ENCODE measurements at regions not wholly inside any gene's neighbourhood (a gene's known extent, or its start where the extent isn't known, plus 50 kb on each side); places are given as distances from the start of the nearest gene placed in this dataset.
"Not testable (repeated sequence)": the region's sequence is repeated elsewhere in the genome, so short reads cannot be mapped to it uniquely, and the experiment has no call there.

DNA sequence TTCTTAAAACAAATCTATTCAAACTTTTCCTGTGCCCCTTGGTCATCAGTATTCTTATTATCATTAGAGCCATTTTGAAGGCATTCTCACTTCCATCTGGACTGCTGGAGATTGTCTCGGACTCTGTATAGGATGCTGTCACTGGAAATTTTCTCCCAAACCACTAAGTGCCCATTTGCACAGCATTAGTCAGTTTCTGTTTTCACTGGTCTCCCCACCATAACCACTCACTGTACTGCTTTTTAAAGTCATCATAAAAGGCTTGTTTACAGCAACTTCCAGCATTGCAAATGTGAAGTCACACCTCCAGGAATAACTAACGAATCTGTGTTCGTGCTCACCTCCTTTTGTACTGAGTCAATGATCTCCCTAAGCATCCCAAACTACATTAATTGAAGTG is 150.9 kb upstream of the SERTAD2 start:
- Histone ChIP-seq H3K9me3 (ENCODE audit: control insufficient read depth, insufficient read depth, low read length) (no peaks in the 10 kb centered on the region), H3K4me1 (ENCODE audit: insufficient read depth, low read length) (no peaks in the 10 kb centered on the region), H3K9ac (ENCODE audit: low read depth, low read length) (no peak overlapping the region), H3K36me3 (ENCODE audit: insufficient read depth, low read length) (no peaks in the 10 kb centered on the region)

DNA sequence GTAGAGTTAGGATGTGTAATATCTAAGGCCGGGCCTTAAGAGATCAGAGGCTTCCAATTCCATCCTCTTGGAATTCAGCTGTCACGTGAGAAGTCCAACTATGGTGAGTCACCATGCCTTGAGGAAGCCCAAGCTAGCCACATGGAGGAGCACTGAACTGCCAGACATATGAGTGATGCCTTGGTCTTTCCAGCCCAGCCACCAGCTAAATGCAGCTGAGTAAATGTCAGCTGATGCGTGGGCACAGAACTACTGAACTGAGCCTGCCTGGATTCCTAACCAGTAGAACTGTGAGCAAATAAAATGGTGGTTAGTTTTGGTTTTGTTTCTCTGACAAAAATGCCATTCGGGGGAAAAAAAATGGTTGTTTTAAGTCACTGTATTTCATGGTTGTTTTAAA is 153.7 kb upstream of the SERTAD2 start:
- Histone ChIP-seq H3K9ac (ENCODE audit: low read depth, low read length) (no peak overlapping the region), H3K4me1 (ENCODE audit: insufficient read depth, low read length) (no peaks in the 10 kb centered on the region), H3K36me3 (ENCODE audit: insufficient read depth, low read length) (no peaks in the 10 kb centered on the region), H3K9me3 (ENCODE audit: control insufficient read depth, insufficient read depth, low read length) (no peaks in the 10 kb centered on the region)

DNA sequence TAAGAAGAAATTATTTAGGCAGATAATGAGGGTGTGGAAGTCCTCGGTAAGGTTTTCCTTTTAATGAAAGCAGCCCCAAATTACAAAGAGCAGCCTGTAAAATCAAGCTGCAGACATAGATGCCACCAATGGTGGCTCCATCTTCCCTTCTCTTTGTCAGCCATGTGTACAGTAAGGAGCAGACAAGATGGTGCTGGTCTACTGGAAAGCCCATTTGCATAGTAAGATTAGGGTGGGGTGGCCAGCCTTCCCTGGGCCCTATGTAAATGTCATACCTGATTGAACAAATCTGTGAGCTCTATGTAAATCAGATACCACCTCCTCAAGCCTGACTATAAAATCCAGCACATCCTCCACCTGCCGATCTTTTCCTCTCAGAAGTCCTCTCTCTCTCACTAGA is 154.4 kb upstream of the SERTAD2 start:
- no peaks in the 10 kb centered on the region for H3K9me3 ChIP-seq (ENCODE audit: control insufficient read depth, insufficient read depth, low read length)
- no peak overlapping the region for H3K9ac ChIP-seq (ENCODE audit: low read depth, low read length)
- no peaks in the 10 kb centered on the region for H3K36me3 ChIP-seq (ENCODE audit: insufficient read depth, low read length)
- no peaks in the 10 kb centered on the region for H3K4me1 ChIP-seq (ENCODE audit: insufficient read depth, low read length)

DNA sequence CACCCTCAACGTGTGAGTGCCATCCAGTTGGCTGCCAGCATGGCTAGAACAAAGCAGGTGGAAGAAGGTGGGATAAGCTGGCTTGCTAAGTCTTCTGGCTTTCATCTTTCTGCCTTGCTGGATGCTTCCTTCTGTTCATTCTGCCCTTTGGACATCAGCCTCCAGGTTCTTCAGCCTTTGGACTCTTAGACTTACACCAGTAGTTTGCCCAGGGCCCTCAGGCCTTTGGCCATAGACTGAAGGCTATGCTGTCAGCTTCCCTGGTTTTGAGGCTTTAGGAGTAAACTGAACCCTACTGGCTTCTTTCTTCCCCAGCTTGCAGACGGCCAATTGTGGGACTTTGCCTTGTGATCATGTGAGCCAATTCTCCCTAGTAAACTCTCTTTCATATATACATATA is 155.0 kb upstream of the SERTAD2 start:
- no peaks in the 10 kb centered on the region for H3K9me3 ChIP-seq (ENCODE audit: control insufficient read depth, insufficient read depth, low read length)
- H3K4me1 ChIP-seq (ENCODE audit: insufficient read depth, low read length), result no peaks in the 10 kb centered on the region
- H3K9ac ChIP-seq (ENCODE audit: low read depth, low read length), result no peak overlapping the region
- H3K36me3 ChIP-seq (ENCODE audit: insufficient read depth, low read length), result no peaks in the 10 kb centered on the region

DNA sequence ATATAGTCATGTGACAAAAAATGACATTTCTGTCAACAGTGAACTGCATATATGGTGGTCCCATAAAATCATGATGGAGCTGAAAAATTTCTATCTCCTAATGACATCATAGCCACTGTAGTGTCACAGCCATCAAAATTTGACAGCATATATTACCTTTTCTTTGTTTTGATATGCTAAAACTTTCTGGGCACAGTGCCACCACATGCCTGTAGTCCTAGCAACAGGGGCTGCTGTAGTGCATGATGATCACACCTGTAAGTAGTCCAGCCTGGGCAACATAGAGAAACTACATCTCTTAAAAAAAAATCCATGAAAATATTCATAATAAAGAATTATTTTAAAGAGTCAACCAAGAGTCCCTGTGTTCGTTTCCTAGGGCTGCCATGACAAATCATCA is 155.5 kb upstream of the SERTAD2 start:
- no peak overlapping the region for H3K9ac ChIP-seq (ENCODE audit: low read depth, low read length)
- H3K9me3 ChIP-seq (ENCODE audit: control insufficient read depth, insufficient read depth, low read length), result no peaks in the 10 kb centered on the region
- H3K4me1 ChIP-seq (ENCODE audit: insufficient read depth, low read length), result no peaks in the 10 kb centered on the region
- H3K36me3 ChIP-seq (ENCODE audit: insufficient read depth, low read length), result no peaks in the 10 kb centered on the region

DNA sequence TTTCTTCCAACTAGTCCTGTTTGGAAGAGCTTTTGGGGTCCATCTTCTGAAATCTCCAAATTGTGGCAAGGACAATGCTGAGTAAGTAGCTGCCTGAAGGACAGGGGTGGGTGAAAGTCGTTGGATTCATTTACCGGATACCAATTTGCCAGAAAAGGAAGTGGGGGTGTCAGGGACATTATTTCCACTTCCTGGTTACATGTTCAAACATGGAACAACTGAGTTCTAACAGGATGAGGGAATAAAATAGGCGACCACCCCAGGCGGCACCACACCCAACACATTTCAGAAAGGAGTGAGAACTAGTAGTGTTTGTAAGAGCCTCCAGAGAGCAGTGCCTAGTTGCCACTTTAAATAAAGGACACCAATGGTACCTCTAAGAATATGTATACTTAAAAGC is 158.6 kb upstream of the SERTAD2 start:
- H3K36me3 ChIP-seq (ENCODE audit: insufficient read depth, low read length), result no peaks in the 10 kb centered on the region
- no peaks in the 10 kb centered on the region for H3K4me1 ChIP-seq (ENCODE audit: insufficient read depth, low read length)

DNA sequence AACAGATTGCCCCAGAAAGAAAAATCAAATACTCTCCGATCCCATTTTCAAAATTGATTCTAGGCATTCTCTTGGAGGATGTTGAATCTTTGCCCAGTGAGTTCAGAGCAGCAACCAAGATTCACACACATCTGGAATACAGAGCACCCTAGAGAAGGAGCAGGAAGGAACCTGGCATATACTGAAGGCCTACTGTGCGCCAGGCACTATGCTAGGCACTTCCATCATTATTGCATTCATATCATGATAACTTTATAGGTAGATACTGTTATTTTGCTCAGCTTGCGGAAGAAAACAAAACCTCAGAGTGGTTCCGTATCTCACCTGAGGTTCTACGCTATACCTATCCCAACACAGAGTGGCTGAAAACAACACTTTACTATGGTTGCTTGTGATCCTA is 160.3 kb upstream of the SERTAD2 start:
- no peaks in the 10 kb centered on the region for H3K9me3 ChIP-seq (ENCODE audit: control insufficient read depth, insufficient read depth, low read length)
- no peak overlapping the region for H3K9ac ChIP-seq (ENCODE audit: low read depth, low read length)
- no peaks in the 10 kb centered on the region for H3K36me3 ChIP-seq (ENCODE audit: insufficient read depth, low read length)
- H3K4me1 ChIP-seq (ENCODE audit: insufficient read depth, low read length), result no peaks in the 10 kb centered on the region

More for the DNA sequence above, 158.6 kb upstream of the SERTAD2 start:
- no peak overlapping the region for H3K9ac ChIP-seq (ENCODE audit: low read depth, low read length)
- no peaks in the 10 kb centered on the region for H3K9me3 ChIP-seq (ENCODE audit: control insufficient read depth, insufficient read depth, low read length)

DNA sequence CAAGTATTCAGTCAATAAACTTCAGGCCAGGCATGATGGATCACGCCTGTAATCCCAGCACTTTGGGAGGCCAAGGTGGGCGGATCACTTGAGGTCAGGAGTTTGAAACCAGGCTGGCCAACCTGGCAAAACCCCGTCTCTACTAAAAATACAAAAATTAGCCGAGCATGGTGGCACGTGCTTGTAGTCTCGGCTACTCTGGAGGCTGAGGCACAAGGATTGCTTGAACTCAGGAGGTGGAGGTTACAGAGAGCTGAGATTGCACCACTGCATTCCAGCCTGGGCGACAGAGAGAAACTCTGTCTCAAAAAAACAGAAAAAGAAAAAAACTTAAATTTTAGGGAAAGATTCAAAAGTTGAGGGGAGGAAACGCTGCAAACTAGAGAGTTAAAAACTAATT is 162.8 kb upstream of the SERTAD2 start:
- H3K9me3 ChIP-seq (ENCODE audit: control insufficient read depth, insufficient read depth, low read length); H3K36me3 ChIP-seq (ENCODE audit: insufficient read depth, low read length); H3K9ac ChIP-seq (ENCODE audit: low read depth, low read length); H3K4me1 ChIP-seq (ENCODE audit: insufficient read depth, low read length): not testable (repeated sequence)

DNA sequence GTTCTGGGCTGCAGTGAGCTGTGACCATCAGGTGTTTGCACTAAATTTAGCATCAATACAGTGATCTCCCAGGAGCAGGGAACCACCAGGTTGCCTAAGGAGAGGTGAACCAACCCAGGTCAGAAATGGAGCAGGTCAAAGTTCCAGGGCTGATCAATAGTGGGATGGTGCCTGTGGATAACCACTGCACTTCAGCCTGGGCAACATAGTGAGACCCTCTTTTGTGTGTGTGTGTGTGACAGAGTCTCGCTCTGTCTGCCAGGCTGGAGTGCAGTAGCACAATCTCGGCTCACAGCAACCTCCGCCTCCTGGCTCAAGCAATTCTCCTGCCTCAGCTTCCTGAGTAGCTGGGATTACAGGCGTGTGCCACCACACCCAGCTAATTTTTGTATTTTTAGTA is 163.7 kb upstream of the SERTAD2 start:
- Histone ChIP-seq H3K36me3 (ENCODE audit: insufficient read depth, low read length) (no peaks in the 10 kb centered on the region), H3K4me1 (ENCODE audit: insufficient read depth, low read length) (no peaks in the 10 kb centered on the region)

DNA sequence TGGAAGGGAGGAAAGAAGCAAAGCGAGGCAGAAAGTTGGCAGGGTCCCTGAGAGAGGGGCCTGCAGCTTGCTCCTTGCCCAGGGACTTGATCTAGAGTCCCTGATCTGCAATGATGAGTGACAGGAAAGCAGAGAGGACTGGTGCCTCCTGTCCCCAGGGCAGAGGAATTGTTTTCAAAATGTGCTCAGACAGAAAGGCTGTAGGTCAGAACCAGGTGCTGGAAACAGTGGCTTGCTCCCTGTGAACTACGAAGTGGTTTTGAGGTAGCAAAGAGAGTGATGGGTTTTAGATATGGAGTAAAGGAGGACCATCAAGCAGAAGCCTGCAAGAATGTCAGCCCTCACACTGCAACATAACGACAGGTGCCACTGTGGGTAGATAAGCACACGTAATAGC is 164.9 kb upstream of the SERTAD2 start:
- Histone ChIP-seq H3K9me3 (ENCODE audit: control insufficient read depth, insufficient read depth, low read length) (no peaks in the 10 kb centered on the region), H3K4me1 (ENCODE audit: insufficient read depth, low read length) (peaks cover 8% of the 10 kb centered on the region), H3K9ac (ENCODE audit: low read depth, low read length) (no peak overlapping the region), H3K36me3 (ENCODE audit: insufficient read depth, low read length) (peaks cover 2% of the 10 kb centered on the region; the same call in 1 of the 2 replicates)

More for the DNA sequence above, 163.7 kb upstream of the SERTAD2 start:
- no peaks in the 10 kb centered on the region for H3K9me3 ChIP-seq (ENCODE audit: control insufficient read depth, insufficient read depth, low read length)
- H3K9ac ChIP-seq (ENCODE audit: low read depth, low read length), result no peak overlapping the region

DNA sequence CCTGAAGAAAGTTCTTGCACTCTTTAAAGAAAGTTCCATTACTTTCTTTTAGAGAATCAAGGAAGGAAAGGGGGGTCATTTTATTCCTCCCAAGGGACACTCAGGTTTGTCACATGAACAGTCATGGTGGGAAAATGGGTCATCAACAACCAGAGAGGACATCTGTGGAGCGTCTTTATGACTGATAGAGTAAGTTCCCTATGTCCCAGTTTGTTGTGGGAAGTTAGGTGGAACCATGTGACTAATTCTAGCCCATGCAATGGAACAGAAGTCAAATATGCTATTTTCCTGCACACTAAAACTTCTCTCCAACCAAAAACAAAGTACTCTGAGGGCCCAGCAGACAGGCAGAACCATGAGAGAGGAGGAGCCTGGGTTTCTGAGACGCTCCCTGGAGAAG is 165.6 kb upstream of the SERTAD2 start:
- no peaks in the 10 kb centered on the region for H3K9me3 ChIP-seq (ENCODE audit: control insufficient read depth, insufficient read depth, low read length)
- peaks cover 14% of the 10 kb centered on the region for H3K4me1 ChIP-seq (ENCODE audit: insufficient read depth, low read length)
- no peak overlapping the region; the same call in 1 of the 2 replicates for H3K9ac ChIP-seq (ENCODE audit: low read depth, low read length)
- peaks cover 2% of the 10 kb centered on the region; the same call in 1 of the 2 replicates for H3K36me3 ChIP-seq (ENCODE audit: insufficient read depth, low read length)

DNA sequence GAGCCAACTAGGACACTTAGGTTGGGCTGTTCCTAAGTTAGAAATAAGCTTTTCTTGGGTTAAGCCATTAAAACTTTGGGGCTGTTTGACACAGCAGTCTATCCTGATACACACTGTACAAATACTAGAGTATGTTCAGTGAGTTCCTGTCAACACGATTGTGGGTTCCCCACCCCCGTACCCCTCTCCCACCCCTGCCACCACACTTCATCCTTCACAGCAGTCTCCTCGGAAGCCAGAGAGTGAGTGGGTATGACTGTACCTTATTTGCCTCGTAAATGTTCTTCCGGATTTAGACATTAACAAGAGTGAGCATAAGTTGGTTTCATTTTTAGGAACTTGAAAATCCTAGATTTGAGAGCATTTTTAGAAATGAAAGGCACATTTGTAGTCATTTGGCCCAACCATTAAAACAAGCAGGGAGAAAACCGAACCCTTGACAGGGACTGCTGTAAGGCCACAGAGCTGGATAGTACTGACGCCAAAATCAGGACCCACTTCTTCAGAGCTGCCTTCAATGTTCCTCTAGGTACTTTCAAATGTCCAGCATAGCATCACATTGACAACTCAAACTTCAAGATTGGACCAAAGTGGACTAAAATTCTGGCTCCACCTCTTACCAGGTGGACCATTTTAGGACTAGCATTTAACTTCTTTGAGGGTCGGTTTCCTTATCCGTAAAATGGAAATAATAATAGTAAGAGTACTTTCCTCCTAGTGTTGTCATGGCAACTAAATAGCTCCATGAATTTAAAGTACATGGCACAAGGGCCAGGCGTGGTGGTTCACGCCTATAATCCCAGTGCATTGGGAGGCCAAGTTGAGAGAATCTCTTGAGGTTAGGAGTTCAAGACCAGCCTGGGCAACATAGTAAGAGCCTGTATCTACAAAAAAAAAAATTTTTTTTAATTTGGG is 166.3 kb upstream of the SERTAD2 start:
- H3K4me1 ChIP-seq (ENCODE audit: insufficient read depth, low read length), result peaks cover 19% of the 10 kb centered on the region
- peaks cover 2% of the 10 kb centered on the region; the same call in 1 of the 2 replicates for H3K36me3 ChIP-seq (ENCODE audit: insufficient read depth, low read length)
- H3K9ac ChIP-seq (ENCODE audit: low read depth, low read length), result no peak overlapping the region
- H3K9me3 ChIP-seq (ENCODE audit: control insufficient read depth, insufficient read depth, low read length), result no peaks in the 10 kb centered on the region

DNA sequence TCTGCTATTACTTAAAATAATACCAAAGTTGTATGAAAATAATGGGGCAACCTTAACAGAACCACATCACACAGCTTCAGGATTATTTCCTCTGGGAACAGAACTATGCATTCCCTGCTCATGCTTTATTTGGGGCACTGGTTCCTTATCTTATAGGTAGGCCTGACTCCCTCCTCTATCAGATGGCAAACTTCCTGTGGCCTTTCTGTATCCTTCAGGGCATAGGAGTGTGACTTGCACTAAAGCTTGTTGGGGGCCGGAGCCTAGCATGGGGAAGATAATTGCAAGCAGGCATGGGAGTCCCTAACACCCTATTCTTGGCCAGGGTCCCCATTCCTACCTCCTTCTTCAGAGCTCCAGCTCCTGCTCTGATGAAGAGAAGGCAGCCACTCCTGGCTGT is 167.2 kb upstream of the SERTAD2 start:
- no peaks in the 10 kb centered on the region for H3K9me3 ChIP-seq (ENCODE audit: control insufficient read depth, insufficient read depth, low read length)
- H3K4me1 ChIP-seq (ENCODE audit: insufficient read depth, low read length), result peaks cover 24% of the 10 kb centered on the region
- H3K36me3 ChIP-seq (ENCODE audit: insufficient read depth, low read length), result peaks cover 2% of the 10 kb centered on the region; the same call in 1 of the 2 replicates
- no peak overlapping the region for H3K9ac ChIP-seq (ENCODE audit: low read depth, low read length)

DNA sequence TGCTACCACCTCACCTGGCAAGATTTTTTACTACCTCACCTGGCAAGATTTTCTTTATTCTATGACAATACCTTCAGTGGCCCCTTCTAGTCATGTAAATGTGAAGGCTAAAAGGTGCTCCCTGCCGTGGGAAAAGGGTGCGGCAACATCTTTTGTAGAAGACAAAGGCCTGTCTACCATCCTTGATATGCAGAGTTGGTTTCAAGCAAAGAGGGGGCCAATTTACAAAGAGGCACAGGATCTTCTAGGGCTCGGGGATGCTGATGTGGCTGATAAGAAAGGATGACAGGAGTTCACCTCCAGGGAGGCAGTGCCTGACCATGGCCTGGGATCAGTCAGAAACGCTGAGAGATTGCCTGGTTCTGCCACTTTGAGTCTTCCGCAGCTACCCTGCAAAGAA is 165.4 kb upstream of the SLC1A4 start:
- Histone ChIP-seq H3K9ac (ENCODE audit: low read depth, low read length) (no peak overlapping the region), H3K4me1 (ENCODE audit: insufficient read depth, low read length) (peaks cover 33% of the 10 kb centered on the region), H3K36me3 (ENCODE audit: insufficient read depth, low read length) (peaks cover 2% of the 10 kb centered on the region; the same call in 1 of the 2 replicates), H3K9me3 (ENCODE audit: control insufficient read depth, insufficient read depth, low read length) (no peaks in the 10 kb centered on the region)

DNA sequence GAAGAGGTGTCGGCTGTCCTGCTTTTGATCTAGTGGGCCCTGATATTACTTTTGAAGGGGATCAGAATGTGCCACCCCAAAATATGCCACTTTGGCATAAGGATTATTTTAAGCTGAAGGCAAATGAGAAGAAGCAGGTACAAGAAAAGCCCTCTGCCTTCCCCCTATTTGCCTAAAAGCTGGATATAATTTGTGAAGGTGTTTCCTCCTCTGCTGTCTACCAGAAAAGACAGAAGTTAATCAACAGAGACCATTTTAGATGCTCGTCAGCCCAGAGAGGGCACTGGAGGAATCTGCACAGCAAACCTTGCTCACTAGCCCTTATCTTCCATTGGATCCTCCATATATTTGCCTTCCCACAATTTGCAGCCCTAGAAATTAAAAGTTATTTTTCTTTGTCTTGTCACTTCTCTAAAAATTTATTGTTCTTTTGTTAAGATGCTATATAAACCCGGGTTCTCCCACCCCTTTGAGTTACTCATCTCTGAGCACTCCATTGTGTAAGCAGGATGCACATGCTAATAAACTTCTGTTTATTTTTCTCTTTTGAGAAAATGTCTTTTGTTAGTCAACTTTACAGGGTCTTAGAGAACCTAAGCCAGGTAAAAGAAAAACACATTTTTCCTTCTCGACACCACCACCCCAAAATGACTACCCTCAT is 163.2 kb upstream of the SLC1A4 start:
- Histone ChIP-seq H3K9ac (ENCODE audit: low read depth, low read length) (no peak overlapping the region), H3K4me1 (ENCODE audit: insufficient read depth, low read length) (peaks cover 33% of the 10 kb centered on the region), H3K36me3 (ENCODE audit: insufficient read depth, low read length) (peaks cover 2% of the 10 kb centered on the region; the same call in 1 of the 2 replicates), H3K9me3 (ENCODE audit: control insufficient read depth, insufficient read depth, low read length) (no peaks in the 10 kb centered on the region)
